GM23338 (cell line): ENCODE measurements at regions not wholly inside any gene's neighbourhood (a gene's known extent, or its start where the extent isn't known, plus 50 kb on each side); places are given as distances from the start of the nearest gene placed in this dataset.
A peak's percentile ranks its signal among the peaks of the same experiment; 100 is the strongest.

Experiments
- ATAC-seq: fragments of 200-7000 bp; cut with Tn5 transposase; 3 replicates; pipeline ENCODE4 v1.9.1; 2020
- DNase-seq: peaks from one replicate; pipeline ENCODE4 v3.0.0-alpha.2; 2015; ENCODE audit warnings: low spot score
- H2AFZ ChIP-seq: fragments of 200-600 bp; sonication (generic); 2 replicates; pipeline ENCODE4 v1.8.0; 2016; ENCODE audit warnings: antibody characterized with exemption, mild to moderate bottlenecking, moderate library complexity
- H3F3A ChIP-seq: fragments of 200-600 bp; sonication (generic); replicated peaks from 2 replicates; pipeline ENCODE4 v1.8.0; 2017; ENCODE audit warnings: antibody characterized with exemption, mixed run types, low read depth
- H3K27ac ChIP-seq: fragments of 200-600 bp; sonication (generic); 2 replicates; pipeline ENCODE4 v1.6.1; 2016; ENCODE audit warnings: low read depth
- H3K27me3 ChIP-seq: fragments of 200-600 bp; sonication (generic); 2 replicates; pipeline ENCODE4 v1.8.0; 2016; ENCODE audit warnings: mild to moderate bottlenecking, mixed run types, moderate library complexity; ENCODE audit not compliant: insufficient read depth
- H3K36me3 ChIP-seq: fragments of 200-600 bp; sonication (generic); 2 replicates; pipeline ENCODE4 v1.8.0; 2016; ENCODE audit warnings: mild to moderate bottlenecking; ENCODE audit not compliant: insufficient read depth
- H3K4me1 ChIP-seq: fragments of 200-600 bp; sonication (generic); 2 replicates; pipeline ENCODE4 v1.8.0; 2016; ENCODE audit warnings: mild to moderate bottlenecking, moderate library complexity; ENCODE audit not compliant: insufficient read depth
- H3K4me2 ChIP-seq: fragments of 200-600 bp; sonication (generic); 2 replicates; pipeline ENCODE4 v1.7.1; 2017; ENCODE audit warnings: mixed run types
- H3K4me3 ChIP-seq: fragments of 200-600 bp; sonication (generic); 2 replicates; pipeline ENCODE4 v1.6.1; 2016; ENCODE audit warnings: mixed run types
- H3K79me2 ChIP-seq: fragments of 200-600 bp; sonication (generic); replicated peaks from 2 replicates; pipeline ENCODE4 v1.8.0; 2017; ENCODE audit warnings: mild to moderate bottlenecking; ENCODE audit not compliant: insufficient read depth
- H3K9me2 ChIP-seq: fragments of 200-600 bp; sonication (generic); 2 replicates; pipeline ENCODE4 v1.8.0; 2017; ENCODE audit not compliant: insufficient read depth
- H4K20me1 ChIP-seq: fragments of 200-600 bp; sonication (generic); replicated peaks from 2 replicates; pipeline ENCODE4 v1.8.0; 2017; ENCODE audit warnings: mild to moderate bottlenecking; ENCODE audit not compliant: insufficient read depth
- H3K27ac Mint-ChIP-seq: 2 replicates; pipeline ENCODE4 v1.8.0; 2020; ENCODE audit warnings: inconsistent platforms, mild to moderate bottlenecking, moderate library complexity, mixed read lengths
- H3K27me3 Mint-ChIP-seq: 3 replicates; pipeline ENCODE4 v1.8.0; 2022; ENCODE audit warnings: low read depth, mild to moderate bottlenecking, moderate library complexity, mixed read lengths, inconsistent platforms; ENCODE audit not compliant: insufficient read depth, poor library complexity
- H3K36me3 Mint-ChIP-seq: 3 replicates; pipeline ENCODE4 v1.8.0; 2021; ENCODE audit warnings: low read depth, mild to moderate bottlenecking, inconsistent platforms, moderate library complexity, mixed read lengths
- H3K4me1 Mint-ChIP-seq: 3 replicates; pipeline ENCODE4 v1.8.0; 2020; ENCODE audit warnings: mild to moderate bottlenecking, inconsistent platforms, mixed read lengths
- H3K4me3 Mint-ChIP-seq: 3 replicates; pipeline ENCODE4 v1.8.0; 2021; ENCODE audit warnings: moderate library complexity, mild to moderate bottlenecking, inconsistent platforms, mixed read lengths
- H3K9me3 Mint-ChIP-seq: 3 replicates; pipeline ENCODE4 v1.8.0; 2020; ENCODE audit warnings: moderate library complexity, mild to moderate bottlenecking, inconsistent platforms, mixed read lengths
- CREB1 ChIP-seq: fragments of 250-450 bp; sonication (Bioruptor Pico); IDR thresholded peaks from 2 replicates; pipeline ENCODE4 v1.5.0; 2020; ENCODE audit warnings: low read depth, mild to moderate bottlenecking, moderate library complexity
- EZH2 ChIP-seq: fragments of 200-600 bp; sonication (generic); IDR thresholded peaks from one replicate; pipeline ENCODE4 v1.8.0; 2017; ENCODE audit warnings: antibody characterized with exemption, mild to moderate bottlenecking, low read depth; ENCODE audit not compliant: unreplicated experiment
- EZH2phosphoT487 ChIP-seq: fragments of 200-600 bp; sonication (generic); IDR thresholded peaks from one replicate; pipeline ENCODE4 v1.8.1; 2018; ENCODE audit warnings: antibody characterized with exemption; ENCODE audit not compliant: unreplicated experiment
- JUNB ChIP-seq: IDR thresholded peaks from one replicate; pipeline ENCODE4 v1.6.1; 2016; ENCODE audit warnings: antibody characterized with exemption; ENCODE audit not compliant: unreplicated experiment
- NANOG ChIP-seq: IDR thresholded peaks from 2 replicates; pipeline ENCODE4 v1.6.1; 2016; ENCODE audit warnings: antibody characterized with exemption, borderline replicate concordance
- POLR2AphosphoS5 ChIP-seq: IDR thresholded peaks from 2 replicates; pipeline ENCODE4 v1.6.1; 2016; ENCODE audit warnings: antibody characterized with exemption, low read depth
- ZNF114 ChIP-seq: fragments of 250-450 bp; sonication (Bioruptor Pico); IDR thresholded peaks from 2 replicates; pipeline ENCODE4 v1.5.0; 2020; ENCODE audit warnings: mild to moderate bottlenecking, moderate library complexity
- TF ChIP-seq, protein P1 (sequence below), 2 experiments: fragments of 200-600 bp in 1 of 2; sonication (generic) in 1 of 2; conservative IDR thresholded peaks; 2 replicates each; pipeline versions ENCODE4 v1.5.1 to v1.6.1; 2016 to 2017; ENCODE audit warnings: antibody characterized with exemption in 2 of 2, low read depth in 2 of 2, mild to moderate bottlenecking in 2 of 2, moderate library complexity in 1 of 2
- TF ChIP-seq, protein P2 (sequence below): fragments of 250-450 bp; sonication (Bioruptor Pico); IDR thresholded peaks from 2 replicates; pipeline ENCODE4 v1.5.0; 2020; ENCODE audit warnings: mild to moderate bottlenecking, moderate library complexity

DNA sequence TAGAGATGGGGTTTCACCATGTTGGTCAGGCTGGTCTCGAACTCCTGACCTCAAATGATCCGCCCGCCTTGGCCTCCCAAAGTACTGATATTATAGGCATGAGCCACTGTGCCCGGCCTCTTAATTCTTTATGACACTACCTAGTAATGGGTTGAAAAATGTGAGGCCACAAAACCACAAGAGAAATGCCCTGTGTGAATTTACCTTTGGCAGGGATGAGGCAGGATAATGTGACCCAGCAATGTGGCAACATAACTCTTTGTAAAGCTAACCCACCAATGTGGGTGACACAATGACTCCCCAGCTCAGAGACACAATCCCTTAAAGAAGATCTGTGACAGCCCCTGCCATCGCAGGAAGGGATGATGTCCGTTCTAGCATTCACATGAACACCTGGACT, 533.1 kb downstream of the KLF5 start (continued):
- no peak for TF ChIP-seq JUNB
- TF ChIP-seq NANOG, result no peak

DNA sequence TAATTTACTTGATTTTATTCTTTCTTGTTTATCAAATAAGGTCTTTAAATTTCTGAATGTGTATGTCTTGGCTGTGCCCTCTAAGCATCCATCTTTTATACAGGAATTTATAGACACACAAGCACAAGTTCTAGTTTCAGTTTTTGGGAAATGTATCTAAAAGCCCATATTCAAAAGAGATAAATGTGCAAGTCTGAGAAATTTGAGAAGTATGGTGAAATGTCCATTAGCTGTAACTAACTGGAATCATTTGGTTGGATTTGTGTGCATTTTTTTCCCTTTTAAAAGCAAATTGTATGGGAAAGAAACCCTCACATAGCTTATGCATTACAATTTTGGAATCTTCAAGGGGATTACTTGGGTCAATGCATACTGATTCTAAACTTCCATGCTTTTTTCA, 532.0 kb downstream of the KLF5 start:
- Histone ChIP-seq H2AFZ (no peak overlapping the region), H3K4me2 (no peak overlapping the region), H3K4me1 (no peaks in the 10 kb centered on the region), H3K27me3 (no peaks in the 10 kb centered on the region), H3K27ac (no peak overlapping the region), H3K79me2 (no peaks in the 10 kb centered on the region), H3F3A (no peaks in the 10 kb centered on the region), H3K36me3 (no peaks in the 10 kb centered on the region), H4K20me1 (no peaks in the 10 kb centered on the region), H3K4me3 (no peak overlapping the region), H3K9me2 (peaks cover 6% of the 10 kb centered on the region; the same call in 1 of the 2 replicates)
- no peaks in the 10 kb centered on the region for H3K27me3 Mint-ChIP-seq
- no peak for DNase-seq
- no peaks in the 10 kb centered on the region for H3K36me3 Mint-ChIP-seq
- TF ChIP-seq CREB1 (CRISPR knock-in tag), result no peak
- no peak for TF ChIP-seq EZH2
- TF ChIP-seq ZNF114 (CRISPR knock-in tag), result no peak
- TF ChIP-seq, protein P1, sequence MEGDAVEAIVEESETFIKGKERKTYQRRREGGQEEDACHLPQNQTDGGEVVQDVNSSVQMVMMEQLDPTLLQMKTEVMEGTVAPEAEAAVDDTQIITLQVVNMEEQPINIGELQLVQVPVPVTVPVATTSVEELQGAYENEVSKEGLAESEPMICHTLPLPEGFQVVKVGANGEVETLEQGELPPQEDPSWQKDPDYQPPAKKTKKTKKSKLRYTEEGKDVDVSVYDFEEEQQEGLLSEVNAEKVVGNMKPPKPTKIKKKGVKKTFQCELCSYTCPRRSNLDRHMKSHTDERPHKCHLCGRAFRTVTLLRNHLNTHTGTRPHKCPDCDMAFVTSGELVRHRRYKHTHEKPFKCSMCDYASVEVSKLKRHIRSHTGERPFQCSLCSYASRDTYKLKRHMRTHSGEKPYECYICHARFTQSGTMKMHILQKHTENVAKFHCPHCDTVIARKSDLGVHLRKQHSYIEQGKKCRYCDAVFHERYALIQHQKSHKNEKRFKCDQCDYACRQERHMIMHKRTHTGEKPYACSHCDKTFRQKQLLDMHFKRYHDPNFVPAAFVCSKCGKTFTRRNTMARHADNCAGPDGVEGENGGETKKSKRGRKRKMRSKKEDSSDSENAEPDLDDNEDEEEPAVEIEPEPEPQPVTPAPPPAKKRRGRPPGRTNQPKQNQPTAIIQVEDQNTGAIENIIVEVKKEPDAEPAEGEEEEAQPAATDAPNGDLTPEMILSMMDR (conservative IDR thresholded peaks at IDR 0.05; ENCODE audit: low read depth in 2 of 2), result no peak
- TF ChIP-seq POLR2AphosphoS5, result no peak
- no peak for TF ChIP-seq JUNB
- TF ChIP-seq EZH2phosphoT487, result no peak
- no peaks in the 10 kb centered on the region for H3K9me3 Mint-ChIP-seq
- no peak overlapping the region for H3K27ac Mint-ChIP-seq
- no peak overlapping the region for H3K4me3 Mint-ChIP-seq
- H3K4me1 Mint-ChIP-seq, result no peaks in the 10 kb centered on the region
- no peak for ATAC-seq

DNA sequence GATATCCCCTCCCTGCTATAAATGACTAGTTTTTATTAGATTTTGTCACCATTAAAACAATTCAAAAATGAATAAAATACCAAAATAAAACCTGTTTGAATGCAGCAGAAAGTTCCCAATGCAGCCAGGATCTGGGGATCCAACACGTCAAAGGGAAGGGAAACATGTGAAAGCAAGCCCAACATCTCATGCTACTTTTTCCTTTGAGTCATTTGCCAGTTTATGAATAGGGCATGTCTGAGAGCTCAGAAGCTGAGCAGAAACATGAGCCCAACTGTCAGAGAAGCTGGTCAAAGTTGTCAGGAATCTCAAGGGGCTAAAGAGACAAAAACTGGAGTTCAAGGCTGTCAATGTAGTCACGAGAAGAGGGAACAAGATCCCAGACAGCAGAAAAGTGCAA, 526.4 kb downstream of the KLF5 start:
- ATAC-seq (no peak), DNase-seq (no peak)
- no peaks in the 10 kb centered on the region for H3K4me1 ChIP-seq
- H3F3A ChIP-seq, result no peaks in the 10 kb centered on the region
- H3K9me2 ChIP-seq, result no peaks in the 10 kb centered on the region
- Mint-ChIP-seq H3K4me3 (no peak overlapping the region), H3K27ac (no peak overlapping the region), H3K4me1 (peaks cover 6% of the 10 kb centered on the region; the same call in 2 of the 3 replicates), H3K27me3 (peaks cover 2% of the 10 kb centered on the region), H3K9me3 (no peaks in the 10 kb centered on the region), H3K36me3 (0 out of 3 replicates have a peak, but pooled peaks cover 3% of the 10 kb centered on the region)
- no peak overlapping the region for H3K27ac ChIP-seq
- no peak overlapping the region for H3K4me3 ChIP-seq
- H3K4me2 ChIP-seq, result no peak overlapping the region
- no peaks in the 10 kb centered on the region for H4K20me1 ChIP-seq
- no peaks in the 10 kb centered on the region for H3K27me3 ChIP-seq
- TF ChIP-seq POLR2AphosphoS5 (no peak), CREB1 (CRISPR knock-in tag) (no peak)
- TF ChIP-seq, protein P2, sequence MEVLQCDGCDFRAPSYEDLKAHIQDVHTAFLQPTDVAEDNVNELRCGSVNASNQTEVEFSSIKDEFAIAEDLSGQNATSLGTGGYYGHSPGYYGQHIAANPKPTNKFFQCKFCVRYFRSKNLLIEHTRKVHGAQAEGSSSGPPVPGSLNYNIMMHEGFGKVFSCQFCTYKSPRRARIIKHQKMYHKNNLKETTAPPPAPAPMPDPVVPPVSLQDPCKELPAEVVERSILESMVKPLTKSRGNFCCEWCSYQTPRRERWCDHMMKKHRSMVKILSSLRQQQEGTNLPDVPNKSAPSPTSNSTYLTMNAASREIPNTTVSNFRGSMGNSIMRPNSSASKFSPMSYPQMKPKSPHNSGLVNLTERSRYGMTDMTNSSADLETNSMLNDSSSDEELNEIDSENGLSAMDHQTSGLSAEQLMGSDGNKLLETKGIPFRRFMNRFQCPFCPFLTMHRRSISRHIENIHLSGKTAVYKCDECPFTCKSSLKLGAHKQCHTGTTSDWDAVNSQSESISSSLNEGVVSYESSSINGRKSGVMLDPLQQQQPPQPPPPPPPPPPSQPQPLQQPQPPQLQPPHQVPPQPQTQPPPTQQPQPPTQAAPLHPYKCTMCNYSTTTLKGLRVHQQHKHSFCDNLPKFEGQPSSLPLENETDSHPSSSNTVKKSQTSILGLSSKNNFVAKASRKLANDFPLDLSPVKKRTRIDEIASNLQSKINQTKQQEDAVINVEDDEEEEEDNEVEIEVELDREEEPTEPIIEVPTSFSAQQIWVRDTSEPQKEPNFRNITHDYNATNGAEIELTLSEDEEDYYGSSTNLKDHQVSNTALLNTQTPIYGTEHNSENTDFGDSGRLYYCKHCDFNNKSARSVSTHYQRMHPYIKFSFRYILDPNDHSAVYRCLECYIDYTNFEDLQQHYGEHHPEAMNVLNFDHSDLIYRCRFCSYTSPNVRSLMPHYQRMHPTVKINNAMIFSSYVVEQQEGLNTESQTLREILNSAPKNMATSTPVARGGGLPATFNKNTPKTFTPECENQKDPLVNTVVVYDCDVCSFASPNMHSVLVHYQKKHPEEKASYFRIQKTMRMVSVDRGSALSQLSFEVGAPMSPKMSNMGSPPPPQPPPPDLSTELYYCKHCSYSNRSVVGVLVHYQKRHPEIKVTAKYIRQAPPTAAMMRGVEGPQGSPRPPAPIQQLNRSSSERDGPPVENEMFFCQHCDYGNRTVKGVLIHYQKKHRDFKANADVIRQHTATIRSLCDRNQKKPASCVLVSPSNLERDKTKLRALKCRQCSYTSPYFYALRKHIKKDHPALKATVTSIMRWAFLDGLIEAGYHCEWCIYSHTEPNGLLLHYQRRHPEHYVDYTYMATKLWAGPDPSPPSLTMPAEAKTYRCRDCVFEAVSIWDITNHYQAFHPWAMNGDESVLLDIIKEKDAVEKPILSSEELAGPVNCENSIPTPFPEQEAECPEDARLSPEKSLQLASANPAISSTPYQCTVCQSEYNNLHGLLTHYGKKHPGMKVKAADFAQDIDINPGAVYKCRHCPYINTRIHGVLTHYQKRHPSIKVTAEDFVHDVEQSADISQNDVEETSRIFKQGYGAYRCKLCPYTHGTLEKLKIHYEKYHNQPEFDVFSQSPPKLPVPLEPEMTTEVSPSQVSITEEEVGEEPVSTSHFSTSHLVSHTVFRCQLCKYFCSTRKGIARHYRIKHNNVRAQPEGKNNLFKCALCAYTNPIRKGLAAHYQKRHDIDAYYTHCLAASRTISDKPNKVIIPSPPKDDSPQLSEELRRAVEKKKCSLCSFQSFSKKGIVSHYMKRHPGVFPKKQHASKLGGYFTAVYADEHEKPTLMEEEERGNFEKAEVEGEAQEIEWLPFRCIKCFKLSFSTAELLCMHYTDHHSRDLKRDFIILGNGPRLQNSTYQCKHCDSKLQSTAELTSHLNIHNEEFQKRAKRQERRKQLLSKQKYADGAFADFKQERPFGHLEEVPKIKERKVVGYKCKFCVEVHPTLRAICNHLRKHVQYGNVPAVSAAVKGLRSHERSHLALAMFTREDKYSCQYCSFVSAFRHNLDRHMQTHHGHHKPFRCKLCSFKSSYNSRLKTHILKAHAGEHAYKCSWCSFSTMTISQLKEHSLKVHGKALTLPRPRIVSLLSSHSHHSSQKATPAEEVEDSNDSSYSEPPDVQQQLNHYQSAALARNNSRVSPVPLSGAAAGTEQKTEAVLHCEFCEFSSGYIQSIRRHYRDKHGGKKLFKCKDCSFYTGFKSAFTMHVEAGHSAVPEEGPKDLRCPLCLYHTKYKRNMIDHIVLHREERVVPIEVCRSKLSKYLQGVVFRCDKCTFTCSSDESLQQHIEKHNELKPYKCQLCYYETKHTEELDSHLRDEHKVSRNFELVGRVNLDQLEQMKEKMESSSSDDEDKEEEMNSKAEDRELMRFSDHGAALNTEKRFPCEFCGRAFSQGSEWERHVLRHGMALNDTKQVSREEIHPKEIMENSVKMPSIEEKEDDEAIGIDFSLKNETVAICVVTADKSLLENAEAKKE (CRISPR knock-in tag), result no peak
- no peaks in the 10 kb centered on the region for H3K79me2 ChIP-seq
- peak overlapping the region; percentile 15; the same call in 1 of the 2 replicates for H2AFZ ChIP-seq
- H3K36me3 ChIP-seq, result no peaks in the 10 kb centered on the region
